Umbilical cord (tissue), 1 donor: ENCODE measurements at regions not wholly inside any gene's neighbourhood (a gene's known extent, or its start where the extent isn't known, plus 50 kb on each side); places are given as distances from the start of the nearest gene placed in this dataset.
A peak's percentile ranks its signal among the peaks of the same experiment; 100 is the strongest.

Experiments
- DNase-seq: peaks from one replicate; pipeline ENCODE4 v3.0.0-alpha.2; 2015; ENCODE audit warnings: low spot score

DNA sequence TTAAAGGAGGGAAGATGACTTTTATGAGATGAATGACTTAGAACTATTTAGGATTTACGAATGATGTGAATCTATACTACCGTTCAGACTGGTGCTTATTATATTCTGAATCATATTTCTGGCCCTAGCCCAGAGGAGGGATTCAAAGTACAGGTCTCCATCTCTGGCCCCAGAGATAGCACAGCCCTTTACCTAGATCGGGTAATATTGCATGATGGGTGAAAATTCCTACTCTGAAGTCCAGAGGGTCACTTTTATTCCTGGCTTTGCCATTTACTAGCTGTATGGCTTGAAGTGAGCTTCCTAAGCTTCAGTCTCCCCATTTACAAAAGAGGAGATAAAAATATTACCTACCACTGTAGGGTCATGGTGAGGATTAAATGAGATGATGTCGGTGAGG, 135.8 kb upstream of the OSR1 start:
- no peak for DNase-seq

DNA sequence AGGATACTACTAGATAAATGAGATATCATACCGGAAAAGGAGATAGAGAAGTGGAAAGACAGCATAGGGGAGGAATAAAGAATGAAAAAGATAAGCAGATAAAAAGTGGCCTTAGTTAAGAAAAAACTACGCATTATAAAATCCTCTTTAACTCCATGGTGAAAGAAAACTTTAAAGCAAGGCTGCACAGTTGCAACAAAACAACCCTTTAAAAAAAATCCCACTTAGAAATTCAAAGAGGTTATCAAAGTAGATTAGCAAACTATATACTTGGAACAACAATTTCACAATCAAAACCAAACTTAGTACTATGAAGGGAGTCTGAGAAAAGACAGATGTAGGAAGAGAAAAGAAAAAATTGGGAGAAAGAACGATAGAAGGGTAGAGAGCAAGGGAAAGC, 133.4 kb upstream of the OSR1 start:
- DNase-seq: peak; percentile 74

DNA sequence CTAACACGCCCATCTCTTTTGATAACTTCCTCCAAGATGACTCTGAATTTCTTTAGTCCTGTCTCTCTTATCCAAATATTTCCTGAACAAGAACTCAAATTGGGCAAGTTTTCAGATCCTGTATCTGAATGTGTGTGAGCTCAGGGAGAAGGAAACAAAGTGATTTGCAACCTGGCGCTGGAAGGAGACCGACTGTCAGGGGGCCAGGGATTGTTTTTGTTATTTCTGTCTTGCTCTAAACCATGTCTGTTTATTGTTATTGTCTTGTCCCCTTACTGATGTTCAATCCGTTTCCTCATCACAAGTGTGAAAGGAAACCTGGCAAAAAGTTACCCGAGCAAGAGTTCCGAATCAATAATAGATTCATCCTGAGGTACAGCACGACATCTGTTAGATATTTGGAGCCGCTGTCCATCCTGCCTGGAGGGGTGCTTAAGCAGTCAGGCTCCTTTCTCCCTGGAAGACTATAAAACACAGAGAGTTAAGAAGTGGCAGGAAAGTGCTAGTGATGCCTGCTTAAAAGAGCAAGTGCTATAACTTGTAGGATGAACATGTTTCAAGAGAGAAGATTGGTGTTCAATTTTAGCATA, 132.5 kb upstream of the OSR1 start:
- DNase-seq: peak; percentile 30

DNA sequence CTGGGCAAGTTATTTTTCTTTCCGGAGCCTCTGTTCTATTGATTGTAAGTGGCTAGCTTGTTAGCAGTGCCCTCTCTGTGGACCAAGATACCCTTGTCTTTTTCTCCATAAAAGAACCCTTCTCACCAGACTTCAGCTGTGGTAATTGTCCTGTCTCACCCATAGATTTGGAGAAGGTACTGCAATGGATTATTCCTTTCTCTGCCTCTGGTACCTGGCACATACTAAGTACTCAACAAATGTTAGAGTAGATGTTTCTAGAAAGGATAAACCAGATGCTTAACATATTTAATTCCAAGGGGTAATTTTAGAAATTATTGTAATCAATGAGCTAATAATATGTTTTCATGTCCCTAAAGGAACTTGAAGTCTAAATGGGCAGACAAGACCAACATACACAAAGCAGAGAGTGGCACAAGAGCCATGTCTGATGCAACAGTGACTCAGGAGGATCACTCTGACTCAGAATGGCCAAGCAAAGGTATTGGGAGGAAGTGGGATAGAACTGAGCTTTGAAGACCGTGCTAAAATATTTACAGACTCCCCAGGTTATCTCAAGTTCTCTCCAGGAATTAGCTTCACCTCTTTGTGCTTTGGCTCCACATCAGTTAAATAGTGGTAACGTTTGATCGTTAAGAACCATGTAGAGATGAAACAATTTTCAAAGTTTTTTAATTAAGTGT, 129.7 kb upstream of the OSR1 start:
- DNase-seq: no peak

DNA sequence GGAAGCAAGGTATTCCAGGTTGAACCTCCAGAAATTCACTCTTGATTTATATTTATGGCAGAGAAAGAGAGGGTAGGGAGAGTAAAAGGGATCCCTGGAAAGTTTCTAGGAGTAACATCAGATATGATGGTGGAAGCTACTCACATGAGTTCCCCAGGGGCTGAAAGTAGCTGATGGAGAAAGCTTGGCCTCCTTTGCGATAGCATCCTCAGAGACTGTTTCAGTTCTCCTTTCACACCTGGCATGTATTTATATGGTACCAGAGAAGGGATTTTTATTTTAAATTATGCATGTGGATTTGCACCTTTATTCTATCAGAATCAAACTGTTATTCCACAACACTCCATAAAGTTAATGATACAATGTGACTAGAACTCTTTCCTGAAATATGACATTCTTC, 126.3 kb upstream of the OSR1 start:
- DNase-seq: no peak

DNA sequence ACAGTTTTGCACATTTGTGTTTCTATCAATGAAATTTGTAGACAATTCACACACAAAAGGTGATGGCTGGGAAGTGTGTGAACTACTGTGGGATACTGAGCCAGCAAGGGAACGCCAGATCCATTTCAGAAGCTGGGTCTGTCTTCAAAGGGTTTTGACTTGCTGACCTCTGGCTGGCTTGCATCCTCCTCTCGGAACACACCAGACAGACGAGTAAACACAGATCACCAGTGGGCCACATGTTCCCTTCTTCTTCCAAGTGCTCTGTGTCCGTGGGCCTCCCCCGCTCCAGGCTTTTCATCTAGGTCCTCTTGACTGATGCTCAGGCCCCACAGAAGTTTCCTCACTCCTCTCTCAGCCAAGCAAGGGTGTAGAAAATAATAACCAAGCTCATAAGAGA, 122.2 kb upstream of the OSR1 start:
- DNase-seq: peak; percentile 42

DNA sequence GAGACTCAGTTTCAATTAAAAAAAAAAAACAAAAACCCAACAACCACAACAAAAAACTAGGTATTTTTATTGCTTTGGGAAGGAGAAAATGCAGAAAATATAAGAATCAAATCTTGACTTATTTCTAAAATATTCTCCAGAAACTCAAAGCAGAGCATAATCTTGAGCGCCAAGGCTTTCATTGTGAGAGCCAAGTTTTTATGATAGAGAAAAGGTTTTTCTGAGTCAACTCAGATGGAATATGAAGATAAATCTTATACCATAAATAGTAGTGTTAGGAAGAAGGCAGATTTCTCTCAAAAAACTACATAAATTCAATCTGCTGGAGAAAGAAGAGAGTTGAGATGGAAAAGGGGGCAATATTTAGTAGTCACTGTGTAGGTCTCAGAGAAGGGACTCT, 121.2 kb upstream of the OSR1 start:
- peak; percentile 48 for DNase-seq

DNA sequence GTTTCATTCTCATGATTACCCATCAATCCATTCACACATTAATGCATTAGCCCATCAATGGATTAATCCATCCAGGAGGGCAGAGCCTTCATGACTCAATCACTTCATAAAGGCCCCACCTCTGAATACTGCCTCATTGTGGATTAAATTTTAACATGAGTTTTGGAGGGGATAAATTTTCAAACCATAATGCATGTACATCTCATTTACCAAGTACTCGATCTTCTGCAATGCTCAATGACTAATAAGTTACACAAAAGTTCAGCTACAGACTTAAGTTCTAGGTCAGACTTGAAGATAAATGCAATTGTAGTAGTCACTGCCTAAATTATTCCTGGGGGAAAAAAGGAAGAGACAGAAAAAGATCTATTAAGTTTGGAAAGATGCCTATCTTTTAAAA, 120.0 kb upstream of the OSR1 start:
- no peak for DNase-seq

DNA sequence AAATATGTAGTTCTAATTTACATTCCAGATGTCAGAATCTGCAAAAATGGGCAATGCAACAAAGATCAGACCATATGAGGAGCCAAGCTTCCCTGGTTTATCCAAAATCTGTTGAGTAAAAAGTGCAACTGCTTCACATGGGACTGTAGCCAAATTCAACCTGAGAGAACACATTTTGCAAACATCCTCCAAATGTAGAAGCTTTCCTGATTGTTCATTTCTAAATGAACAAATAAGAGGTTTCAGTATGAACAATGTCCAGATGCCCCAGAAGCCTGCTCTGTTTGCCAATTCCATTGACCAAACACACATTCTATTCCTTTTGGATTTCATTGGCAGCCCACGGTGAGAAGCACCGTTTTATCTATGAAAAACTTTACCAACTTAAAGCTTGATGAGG, 117.9 kb upstream of the OSR1 start:
- DNase-seq: no peak

DNA sequence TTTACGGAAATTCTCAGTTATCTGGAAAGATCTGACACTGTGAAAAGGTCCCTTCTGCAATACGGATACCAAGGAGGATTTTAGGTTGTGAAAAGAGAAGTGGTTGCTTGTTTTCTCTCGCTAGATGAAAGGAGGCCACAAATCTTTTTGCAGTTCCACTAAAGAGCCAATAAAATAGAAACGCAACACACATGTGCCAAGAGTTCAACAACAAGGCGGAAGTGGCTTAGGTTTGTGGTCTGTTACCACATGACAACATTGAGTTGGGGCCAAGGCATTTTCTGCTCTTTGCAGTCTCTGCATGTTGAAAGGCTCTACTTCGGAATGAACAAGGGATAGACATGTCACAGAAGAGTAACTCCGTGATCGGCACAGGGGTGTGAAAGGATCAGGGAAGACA, 115.7 kb upstream of the OSR1 start:
- DNase-seq: peak; percentile 84

DNA sequence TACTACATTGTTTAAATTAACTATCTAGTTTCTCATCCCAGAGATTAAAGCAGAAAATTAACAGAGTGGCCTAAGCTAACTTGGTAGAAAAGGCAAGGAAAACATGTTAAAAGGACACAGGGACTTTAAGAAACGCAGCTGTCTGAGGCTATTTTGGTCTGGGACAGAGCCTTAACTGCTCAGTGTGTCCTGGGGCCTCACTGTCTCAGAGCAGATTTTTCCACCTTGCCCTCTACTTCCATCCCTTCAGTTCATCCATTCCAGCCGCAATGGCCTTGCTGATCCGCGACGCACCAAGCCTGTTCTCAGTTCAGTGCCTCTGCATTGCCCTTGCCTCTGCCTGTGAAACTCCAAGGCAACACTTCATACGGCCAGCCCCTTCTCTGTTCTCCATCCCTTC, 114.9 kb upstream of the OSR1 start:
- no peak for DNase-seq

DNA sequence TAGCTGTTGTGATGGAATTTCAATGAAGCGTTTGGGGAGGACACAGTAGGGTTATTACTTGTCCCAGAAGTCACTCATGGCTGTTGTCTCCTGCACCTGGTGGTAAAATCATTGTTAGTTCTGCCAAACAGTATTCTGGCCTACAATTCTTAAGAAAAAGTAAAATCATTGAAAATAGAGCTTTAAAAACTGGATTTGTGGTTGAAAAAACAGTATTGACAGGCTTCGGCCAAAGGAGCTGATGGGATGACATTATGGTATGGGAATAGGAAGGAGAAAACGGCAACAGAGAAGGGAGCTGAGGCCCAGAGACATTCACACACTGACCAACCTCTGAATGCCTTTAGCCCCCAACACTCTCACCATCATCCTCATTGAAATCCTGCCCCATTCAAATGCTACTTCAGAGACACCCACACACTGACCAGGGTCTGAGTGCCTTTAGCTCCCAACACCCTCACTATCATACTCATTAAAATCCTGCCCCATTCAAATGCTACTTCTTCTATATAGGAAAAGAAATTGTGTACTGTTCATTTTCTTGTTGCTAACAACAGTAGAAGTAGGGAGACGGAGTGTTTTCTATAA, 114.1 kb upstream of the OSR1 start:
- no peak for DNase-seq

DNA sequence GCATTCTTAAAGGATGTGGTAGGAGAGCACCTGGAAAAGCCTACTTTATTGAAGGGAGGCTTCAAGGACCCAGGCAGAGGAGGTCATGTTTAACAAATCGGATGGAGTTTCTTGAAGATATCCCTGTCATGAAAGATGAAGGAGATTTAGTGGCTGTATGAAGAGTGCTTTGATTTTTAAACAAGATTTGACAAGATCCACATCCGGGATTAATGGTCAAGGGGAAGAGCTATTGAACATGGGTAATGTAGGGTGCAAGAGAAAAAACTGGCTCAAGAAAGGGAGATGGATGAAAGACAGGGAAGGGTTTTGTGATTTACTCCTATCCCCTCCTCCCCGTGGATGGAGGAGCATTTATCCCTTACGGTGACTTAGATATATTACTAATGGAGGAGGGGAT, 113.1 kb upstream of the OSR1 start:
- peak; percentile 91 for DNase-seq

DNA sequence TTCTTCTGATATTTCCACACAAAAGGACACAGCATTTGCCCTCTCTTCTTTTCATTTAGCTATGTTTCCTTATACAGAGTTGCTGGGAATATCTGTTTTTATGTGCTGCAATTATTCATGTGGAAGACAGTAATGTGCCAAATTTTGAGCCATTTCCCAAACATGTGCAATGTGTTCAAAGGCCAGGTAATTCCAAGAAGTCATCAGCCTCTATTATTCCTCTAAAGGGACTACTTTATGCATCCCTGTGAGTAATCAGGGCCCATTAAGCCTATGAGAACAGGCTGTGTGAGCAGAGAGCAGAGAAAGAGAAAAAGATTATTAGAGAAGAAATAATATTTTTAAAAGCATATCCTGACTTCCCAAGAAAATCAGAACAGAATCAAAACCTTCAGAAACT, 107.6 kb upstream of the OSR1 start:
- no peak for DNase-seq

DNA sequence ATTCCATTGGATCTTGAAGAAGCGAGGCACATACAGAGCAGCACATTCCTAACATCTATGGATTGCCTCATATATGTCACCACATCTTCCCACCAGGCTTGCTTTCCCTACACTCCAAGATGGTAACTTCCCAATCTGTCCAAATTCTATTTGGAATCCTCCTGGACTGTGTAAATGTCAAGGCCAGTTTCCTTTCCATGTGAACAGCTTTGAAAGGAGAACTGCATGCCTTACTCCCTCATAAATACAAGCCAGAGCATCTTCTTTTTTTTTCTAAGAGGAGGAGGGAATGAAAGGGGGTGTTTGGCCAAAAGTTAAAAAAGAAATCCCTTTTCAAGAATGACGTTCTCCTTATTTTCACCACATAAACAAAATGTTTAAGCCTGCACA, 103.8 kb upstream of the OSR1 start:
- DNase-seq: peak; percentile 98

DNA sequence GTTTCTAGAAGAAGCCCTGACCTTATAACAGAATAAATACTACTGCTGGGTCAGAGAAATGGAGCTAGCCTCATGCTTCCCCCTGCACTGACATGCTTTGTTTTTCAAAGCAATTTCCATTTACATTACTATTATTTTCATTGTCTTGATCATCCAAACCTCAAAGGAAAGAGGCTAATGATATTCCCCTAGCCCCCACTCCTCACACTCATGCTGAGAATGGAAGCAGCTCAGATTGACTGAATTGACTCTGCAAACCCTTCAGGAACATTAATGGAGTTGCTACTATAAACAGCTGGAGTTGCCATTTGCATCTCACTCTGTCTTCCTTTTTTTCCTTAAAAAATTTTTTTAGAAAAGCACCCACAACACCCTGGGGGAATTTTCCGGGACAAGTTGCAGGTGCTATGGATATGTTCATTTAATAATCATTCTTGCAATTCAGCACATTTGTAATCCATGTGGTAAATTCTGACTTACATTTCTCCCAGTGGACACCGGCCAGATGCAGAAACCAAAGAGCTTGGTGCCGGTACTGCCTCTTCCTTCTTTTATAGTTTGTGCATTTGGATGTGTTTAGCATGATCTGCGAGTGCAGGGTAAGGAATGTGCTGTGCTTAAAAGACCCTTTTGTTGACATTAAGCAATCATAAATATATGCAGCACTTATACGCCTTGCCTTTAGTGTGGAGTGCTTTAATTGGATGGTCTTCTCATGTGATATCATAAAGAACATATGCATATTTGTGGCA, 103.3 kb upstream of the OSR1 start:
- no peak for DNase-seq

DNA sequence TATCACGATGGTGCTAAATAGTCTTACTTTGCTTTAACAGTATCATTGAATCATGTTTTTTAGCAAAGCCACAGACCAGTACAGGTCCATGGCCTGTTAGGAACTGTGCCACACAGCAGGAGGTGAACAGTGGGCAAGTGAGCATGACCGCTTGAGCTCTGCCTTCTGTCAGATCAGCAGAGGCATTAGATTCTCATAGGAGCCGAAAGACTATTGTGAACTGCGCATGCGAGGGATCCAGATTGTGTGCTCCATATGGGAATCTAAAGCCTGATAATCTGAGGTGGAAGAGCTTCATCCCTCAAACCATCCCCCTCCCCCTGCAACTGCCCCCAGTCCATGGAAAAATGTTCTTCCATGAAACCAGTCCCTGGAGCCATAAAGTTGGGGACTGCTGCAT, 102.3 kb upstream of the OSR1 start:
- DNase-seq: no peak

DNA sequence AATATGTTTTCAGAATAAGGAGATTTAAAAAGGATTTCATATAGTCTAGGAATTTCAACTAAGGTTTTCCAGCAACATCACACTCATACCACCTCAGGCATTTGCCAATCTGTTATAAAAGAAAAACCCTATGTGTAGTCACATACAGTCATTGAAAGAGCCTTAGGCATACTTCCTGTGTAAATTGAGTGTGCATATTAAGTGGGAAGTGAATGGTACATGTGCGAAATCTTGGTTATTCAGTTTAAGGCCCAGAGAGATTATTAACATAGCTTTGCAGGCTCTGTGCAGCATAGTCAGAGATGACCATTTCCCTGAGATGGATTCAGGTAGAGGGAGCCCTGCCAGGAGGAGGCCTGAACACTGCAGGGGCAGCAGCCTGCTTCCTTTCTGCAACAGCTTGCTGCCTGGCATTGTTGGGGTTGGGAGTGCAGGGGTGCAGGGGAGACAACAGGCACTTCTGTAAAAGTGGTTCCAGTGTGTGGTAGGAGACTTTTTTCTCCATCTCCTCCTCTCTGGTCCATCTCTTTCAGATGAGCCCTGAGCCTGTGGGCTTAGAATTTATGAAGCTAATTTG, 100.1 kb upstream of the OSR1 start:
- peak; percentile 42 for DNase-seq

DNA sequence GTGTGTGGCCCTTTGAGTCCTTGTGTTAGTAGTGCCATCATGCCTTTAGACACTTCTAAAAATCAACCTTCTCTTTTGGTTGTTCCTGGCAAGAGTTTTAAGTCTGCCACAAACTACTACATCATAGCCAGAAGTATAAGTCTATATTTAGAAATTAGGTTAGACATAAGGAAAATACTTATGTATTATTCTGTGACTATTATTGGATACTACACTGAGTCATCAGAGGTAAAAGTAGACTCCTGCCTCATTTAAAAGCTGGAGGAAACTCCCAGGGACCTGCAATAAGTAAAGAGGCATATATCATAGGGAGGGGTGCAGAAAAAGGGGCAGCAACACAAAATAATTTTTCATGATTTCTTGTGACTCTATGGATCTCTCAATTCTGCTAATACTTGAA, 99.4 kb upstream of the OSR1 start:
- DNase-seq: no peak

DNA sequence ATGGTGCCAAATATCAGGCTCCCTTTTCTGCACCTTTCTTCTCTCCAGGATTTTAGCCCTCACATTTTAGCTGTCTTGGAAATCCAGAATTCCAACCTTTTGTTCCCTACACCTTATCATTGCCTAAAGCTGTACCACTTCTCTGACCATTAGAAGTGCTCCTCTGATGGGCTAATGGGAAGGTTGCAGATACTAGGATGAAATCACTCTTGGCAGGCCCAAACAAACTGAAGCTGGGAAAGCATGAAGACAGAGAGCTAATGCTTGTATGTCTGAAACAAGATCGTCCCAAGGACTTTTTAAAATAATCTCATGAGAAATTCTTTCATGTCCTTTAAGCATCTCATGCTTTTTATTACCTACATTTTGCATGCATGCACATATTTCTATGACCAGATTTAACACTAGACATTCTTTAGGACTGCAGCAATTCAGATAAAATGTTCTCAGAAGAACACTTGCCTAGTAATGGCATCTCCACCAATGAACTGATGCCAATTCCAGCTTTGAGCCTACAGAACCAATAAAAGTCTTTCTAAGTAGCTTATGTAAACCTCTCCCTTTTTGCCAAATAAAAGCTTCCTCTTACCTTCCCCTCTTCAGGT, 98.4 kb upstream of the OSR1 start:
- DNase-seq: peak; percentile 89

DNA sequence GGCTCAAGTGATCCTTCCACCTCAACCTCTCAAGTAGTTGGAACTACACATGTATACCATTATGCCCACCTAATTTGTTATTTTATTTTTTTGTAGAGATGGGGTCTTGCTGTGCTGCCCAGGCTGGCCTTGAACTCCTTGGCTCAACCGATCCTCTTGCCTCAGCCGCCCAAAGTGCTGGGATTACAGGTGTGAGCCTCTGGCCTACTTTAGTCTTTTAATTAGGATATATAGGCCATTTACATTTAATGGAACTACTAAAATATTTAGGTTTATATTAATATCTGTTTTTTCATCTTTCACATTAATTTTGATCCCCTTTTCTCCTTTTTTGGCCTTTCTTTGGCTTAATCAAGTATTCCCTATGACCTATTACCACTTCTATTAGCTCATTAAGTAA, 95.7 kb upstream of the OSR1 start:
- no peak for DNase-seq

DNA sequence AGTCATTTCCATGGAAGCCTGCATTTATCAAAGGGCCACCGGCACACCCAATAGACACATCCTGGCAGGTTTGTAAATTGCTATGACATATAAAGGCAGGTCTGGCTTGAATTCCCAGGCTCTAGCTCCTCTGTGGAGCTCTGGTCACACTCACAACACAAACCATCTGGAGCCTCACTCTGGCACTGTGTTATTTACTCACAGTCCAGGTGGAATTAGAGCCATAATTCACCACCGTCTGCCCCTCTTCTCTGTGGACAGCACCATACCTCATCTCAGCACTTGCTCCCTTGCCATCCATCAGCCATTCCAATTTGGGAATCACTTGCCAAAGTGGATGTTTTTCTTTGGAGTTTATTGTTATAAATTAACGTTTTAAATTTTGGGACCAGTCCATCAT, 84.3 kb upstream of the OSR1 start:
- DNase-seq: no peak
